Body of pancreas (tissue), 4 donors: ENCODE measurements at regions not wholly inside any gene's neighbourhood (a gene's known extent, or its start where the extent isn't known, plus 50 kb on each side); places are given as distances from the start of the nearest gene placed in this dataset.

ENCODE experiments used
- ATAC-seq: fragments of 150-250 bp; one replicate; pipeline ENCODE4 v1.9.1; 2016
- DNase-seq, 4 donors: peaks; one replicate each; pipeline ENCODE4 v3.0.0-alpha.2; 2019
- H3K27ac ChIP-seq, 4 donors: fragments of 200-600 bp; sonication (generic); 1 replicate in 3 of 4; 2 replicates in 1 of 4; pipeline versions ENCODE4 v1.5.1 to v1.6.1; 2016 to 2019; ENCODE audit warnings: mild to moderate bottlenecking in 1 of 4, mixed read lengths in 1 of 4, moderate library complexity in 1 of 4
- H3K27me3 ChIP-seq, 2 donors: fragments of 200-600 bp; sonication (generic); one replicate each; pipeline ENCODE4 v1.6.0; 2016; ENCODE audit warnings: mild to moderate bottlenecking in 1 of 2
- H3K36me3 ChIP-seq, 2 donors: fragments of 200-600 bp; sonication (generic); replicated peaks in 1 of 2; 2 replicates each; pipeline ENCODE4 v1.5.1; 2016; ENCODE audit warnings: low read depth in 2 of 2; ENCODE audit not compliant: insufficient read depth in 1 of 2
- H3K4me1 ChIP-seq: fragments of 200-600 bp; sonication (generic); one replicate; pipeline ENCODE4 v1.6.0; 2016
- H3K4me3 ChIP-seq, 2 donors: fragments of 200-600 bp; sonication (generic); 1 replicate in 1 of 2; 2 replicates in 1 of 2; pipeline ENCODE4 v1.5.1; 2016 to 2019
- H3K9me3 ChIP-seq, 3 donors: fragments of 200-600 bp; sonication (generic); 1 replicate in 2 of 3; 2 replicates in 1 of 3; pipeline ENCODE4 v1.5.1; 2016
- CTCF ChIP-seq, 7 experiments: fragments of 450-650 bp in 4 of 7; fragments of 200-600 bp in 3 of 7; sonication (generic) in 3 of 7; IDR thresholded peaks; one replicate each; pipeline ENCODE4 v1.5.1; 2016 to 2019; ENCODE audit warnings: antibody characterized with exemption in 7 of 7
- POLR2A ChIP-seq, 3 donors: fragments of 450-650 bp; IDR thresholded peaks; one replicate each; pipeline ENCODE4 v1.6.1; 2016; ENCODE audit warnings: antibody characterized with exemption in 3 of 3, mild to moderate bottlenecking in 2 of 3
- WGBS, 2 donors: methylation state at CpG; one replicate each; pipeline ENCODE4 v1.1.5; 2017; 5-methylcytosine and 5-hydroxymethylcytosine counted together
- intact Hi-C: fragments of 100-400 bp; cut with DNase I; formaldehyde crosslinking; loops from one replicate; pipeline ENCODE4 v1.15.1; 2023

- Histone ChIP-seq H3K36me3 (no peaks in the 10 kb centered on the region), H3K27me3 (no peaks in the 10 kb centered on the region), H3K9me3 (no peaks in the 10 kb centered on the region), H3K4me1 (no peaks in the 10 kb centered on the region), H3K4me3 (no peak overlapping the region), H3K27ac (no peak overlapping the region)
- intact Hi-C loops = no loop called here
- TF ChIP-seq CTCF (IDR thresholded peaks at IDR 0.05) (no peak), POLR2A (IDR thresholded peaks at IDR 0.05) (no peak)
- ATAC-seq (no peak), DNase-seq (no peak)
- 86 to 90% methylated on average over 3 of the region's 3 CpGs for WGBS, 2 donors
Measured at GRCh38 chr12:127005406-127005805, 1261.6 kb upstream of the TMEM132C start.

- no peak for TF ChIP-seq POLR2A (IDR thresholded peaks at IDR 0.05)
- TF ChIP-seq CTCF (IDR thresholded peaks at IDR 0.05) = no peak
- Histone ChIP-seq H3K36me3 (no peaks in the 10 kb centered on the region), H3K27ac (no peak overlapping the region), H3K9me3 (no peaks in the 10 kb centered on the region), H3K4me3 (no peak overlapping the region), H3K27me3 (no peaks in the 10 kb centered on the region), H3K4me1 (no peaks in the 10 kb centered on the region)
- DNase-seq = no peak
- 76 to 85% methylated on average over 9 of the region's 9 CpGs for WGBS, 2 donors
- intact Hi-C loops = no loop called here
- no peak for ATAC-seq
Measured at GRCh38 chr12:127006972-127007371, 1260.0 kb upstream of the TMEM132C start.

GRCh38 chr12:127008755-127009403 lies 1258.1 kb upstream of the TMEM132C start:
- no peak for ATAC-seq
- 82 to 83% methylated on average over 10 of the region's 10 CpGs for WGBS, 2 donors
- no peaks in the 10 kb centered on the region for H3K4me1 ChIP-seq
- no peaks in the 10 kb centered on the region for H3K9me3 ChIP-seq
- H3K27ac ChIP-seq = no peak overlapping the region
- no peaks in the 10 kb centered on the region for H3K36me3 ChIP-seq
- H3K4me3 ChIP-seq = no peak overlapping the region
- intact Hi-C loops = no loop called here
- H3K27me3 ChIP-seq = no peaks in the 10 kb centered on the region
- TF ChIP-seq POLR2A (IDR thresholded peaks at IDR 0.05) = no peak
- TF ChIP-seq CTCF (IDR thresholded peaks at IDR 0.05) = no peak
- DNase-seq = no peak

- ATAC-seq (no peak), DNase-seq (no peak)
- Histone ChIP-seq H3K9me3 (no peaks in the 10 kb centered on the region), H3K4me1 (no peaks in the 10 kb centered on the region), H3K36me3 (no peaks in the 10 kb centered on the region), H3K4me3 (no peak overlapping the region), H3K27me3 (no peaks in the 10 kb centered on the region), H3K27ac (no peak overlapping the region)
- TF ChIP-seq CTCF (IDR thresholded peaks at IDR 0.05) (no peak), POLR2A (IDR thresholded peaks at IDR 0.05) (no peak)
- intact Hi-C loops = no loop called here
- WGBS, 2 donors = 84% methylated on average over 3 of the region's 3 CpGs
Measured at GRCh38 chr12:127012109-127012508, 1254.9 kb upstream of the TMEM132C start.

GRCh38 chr12:127013197-127013596 lies 1253.8 kb upstream of the TMEM132C start:
- Histone ChIP-seq H3K36me3 (no peaks in the 10 kb centered on the region), H3K4me3 (no peak overlapping the region), H3K9me3 (no peaks in the 10 kb centered on the region), H3K4me1 (no peaks in the 10 kb centered on the region), H3K27me3 (no peaks in the 10 kb centered on the region), H3K27ac (no peak overlapping the region)
- WGBS, 2 donors = 59 to 63% methylated on average over 4 of the region's 4 CpGs
- no peak for TF ChIP-seq POLR2A (IDR thresholded peaks at IDR 0.05)
- no peak for TF ChIP-seq CTCF (IDR thresholded peaks at IDR 0.05)
- no peak for ATAC-seq
- intact Hi-C loops = no loop called here
- DNase-seq = no peak
